ENCODE measurements at regions not wholly inside any gene's neighbourhood (a gene's known extent, or its start where the extent isn't known, plus 50 kb on each side); places are given as distances from the start of the nearest gene placed in this dataset.

DNA sequence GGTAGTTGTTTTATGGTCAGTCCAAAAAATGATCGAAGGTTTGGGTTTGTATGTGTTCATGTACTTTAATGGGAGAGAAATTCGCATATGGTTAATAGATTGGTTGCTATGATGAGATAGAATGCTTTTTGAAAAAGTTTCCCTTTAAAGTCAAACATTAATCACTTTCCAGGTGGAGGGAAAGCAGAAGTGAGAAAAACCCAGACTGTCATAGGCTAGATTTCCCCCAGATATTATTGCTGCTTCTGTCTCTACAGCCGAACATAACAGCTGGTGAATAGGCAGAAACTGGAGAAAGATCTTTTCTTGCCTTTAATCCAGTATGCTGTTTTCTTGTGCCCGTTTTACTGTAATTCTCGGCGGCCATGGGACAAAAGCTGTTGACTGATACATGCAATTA lies 287.6 kb downstream of the SOX2 start:
- Histone ChIP-seq H3K4me1 (no peaks in the 10 kb centered on the region), H3K9me3 (no peaks in the 10 kb centered on the region), H3K27ac (no peak overlapping the region), H3K36me3 (no peaks in the 10 kb centered on the region), H3K27me3 (no peaks in the 10 kb centered on the region), H3K4me3 (no peak overlapping the region)
- intact Hi-C loops (cut with DNase I; ENCODE audit: low total_unique reads) = no loop called here
- DNase-seq = no peak
- TF ChIP-seq, protein P1, sequence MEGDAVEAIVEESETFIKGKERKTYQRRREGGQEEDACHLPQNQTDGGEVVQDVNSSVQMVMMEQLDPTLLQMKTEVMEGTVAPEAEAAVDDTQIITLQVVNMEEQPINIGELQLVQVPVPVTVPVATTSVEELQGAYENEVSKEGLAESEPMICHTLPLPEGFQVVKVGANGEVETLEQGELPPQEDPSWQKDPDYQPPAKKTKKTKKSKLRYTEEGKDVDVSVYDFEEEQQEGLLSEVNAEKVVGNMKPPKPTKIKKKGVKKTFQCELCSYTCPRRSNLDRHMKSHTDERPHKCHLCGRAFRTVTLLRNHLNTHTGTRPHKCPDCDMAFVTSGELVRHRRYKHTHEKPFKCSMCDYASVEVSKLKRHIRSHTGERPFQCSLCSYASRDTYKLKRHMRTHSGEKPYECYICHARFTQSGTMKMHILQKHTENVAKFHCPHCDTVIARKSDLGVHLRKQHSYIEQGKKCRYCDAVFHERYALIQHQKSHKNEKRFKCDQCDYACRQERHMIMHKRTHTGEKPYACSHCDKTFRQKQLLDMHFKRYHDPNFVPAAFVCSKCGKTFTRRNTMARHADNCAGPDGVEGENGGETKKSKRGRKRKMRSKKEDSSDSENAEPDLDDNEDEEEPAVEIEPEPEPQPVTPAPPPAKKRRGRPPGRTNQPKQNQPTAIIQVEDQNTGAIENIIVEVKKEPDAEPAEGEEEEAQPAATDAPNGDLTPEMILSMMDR (IDR thresholded peaks at IDR 0.05) = no peak
- no peak for TF ChIP-seq POLR2A (IDR thresholded peaks at IDR 0.05)

DNA sequence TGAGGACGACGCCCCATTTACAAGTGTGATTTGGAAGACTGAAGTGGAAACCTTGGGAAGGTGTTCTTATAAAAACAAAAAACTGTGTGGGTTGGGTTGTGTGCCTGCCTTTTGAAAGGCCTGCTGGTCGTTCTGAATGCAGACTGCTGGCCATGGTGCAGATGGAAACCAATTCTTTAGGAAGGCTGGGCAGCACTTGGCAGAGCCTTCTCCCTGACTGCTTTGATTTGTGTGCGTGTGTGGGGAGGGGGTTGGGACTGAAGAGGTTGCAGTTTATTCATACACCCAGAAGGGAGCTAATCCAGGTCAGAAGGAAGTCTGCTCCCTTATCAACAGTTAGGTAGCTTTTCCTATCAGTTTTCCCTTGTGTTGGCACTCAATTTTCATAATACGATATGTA lies 288.7 kb downstream of the SOX2 start:
- intact Hi-C loops (cut with DNase I; ENCODE audit: low total_unique reads) = no loop called here
- TF ChIP-seq, protein P1 (IDR thresholded peaks at IDR 0.05) = no peak
- no peak for TF ChIP-seq POLR2A (IDR thresholded peaks at IDR 0.05)
- Histone ChIP-seq H3K27me3 (no peaks in the 10 kb centered on the region), H3K27ac (no peak overlapping the region), H3K4me3 (no peak overlapping the region), H3K9me3 (no peaks in the 10 kb centered on the region), H3K4me1 (no peaks in the 10 kb centered on the region), H3K36me3 (no peaks in the 10 kb centered on the region)
- DNase-seq = no peak

DNA sequence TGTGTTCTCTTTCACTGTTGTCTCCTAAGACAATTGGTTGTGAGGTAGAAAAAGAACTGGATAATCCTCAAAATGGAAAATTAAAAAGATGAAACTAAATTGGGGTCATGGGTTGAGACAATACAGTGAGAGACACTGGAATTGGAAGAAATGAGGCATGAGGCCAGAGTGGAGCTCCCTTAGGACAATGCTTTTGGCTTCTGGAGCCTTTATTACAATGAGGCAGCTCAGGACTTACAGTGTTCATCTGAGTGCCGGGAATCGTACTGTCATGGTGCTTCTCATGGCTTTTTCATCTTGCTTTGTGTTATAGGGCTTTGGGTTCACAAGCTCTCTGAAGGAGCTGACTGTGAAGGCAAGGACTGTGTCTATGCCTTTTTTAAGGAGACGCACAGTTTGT lies 293.5 kb downstream of the SOX2 start:
- H3K4me1 ChIP-seq = no peaks in the 10 kb centered on the region
- H3K4me3 ChIP-seq = no peak overlapping the region
- H3K9me3 ChIP-seq = no peaks in the 10 kb centered on the region
- intact Hi-C loops (cut with DNase I; ENCODE audit: low total_unique reads) = no loop called here
- no peak for DNase-seq
- no peaks in the 10 kb centered on the region for H3K36me3 ChIP-seq
- H3K27ac ChIP-seq = no peak overlapping the region
- no peaks in the 10 kb centered on the region for H3K27me3 ChIP-seq
- no peak for TF ChIP-seq POLR2A (IDR thresholded peaks at IDR 0.05)
- TF ChIP-seq, protein P1 (IDR thresholded peaks at IDR 0.05) = no peak

DNA sequence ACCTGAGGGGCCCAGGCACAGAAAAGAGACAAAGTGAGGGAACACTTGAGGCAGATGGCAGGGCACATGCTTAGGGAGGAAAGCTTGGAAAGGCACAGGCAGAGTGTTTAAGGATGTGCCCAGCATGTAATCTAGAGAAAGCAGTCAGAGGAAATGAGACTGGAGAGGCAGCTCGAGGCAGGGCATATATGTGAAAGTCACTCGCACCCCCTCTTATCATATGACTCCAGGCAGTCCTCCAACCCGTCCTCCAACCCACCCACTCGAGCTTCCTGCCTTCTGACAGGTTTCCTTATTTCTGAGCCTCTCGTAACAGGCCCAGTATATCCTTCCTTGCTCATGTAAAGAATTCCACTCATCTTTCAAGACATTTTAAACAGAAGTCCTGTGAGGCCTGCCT lies 294.0 kb downstream of the SOX2 start:
- no peaks in the 10 kb centered on the region for H3K9me3 ChIP-seq
- H3K27me3 ChIP-seq = no peaks in the 10 kb centered on the region
- no peaks in the 10 kb centered on the region for H3K4me1 ChIP-seq
- no peaks in the 10 kb centered on the region for H3K36me3 ChIP-seq
- no peak for TF ChIP-seq POLR2A (IDR thresholded peaks at IDR 0.05)
- TF ChIP-seq, protein P1 (IDR thresholded peaks at IDR 0.05) = no peak
- intact Hi-C loops (cut with DNase I; ENCODE audit: low total_unique reads) = no loop called here
- no peak overlapping the region for H3K27ac ChIP-seq
- DNase-seq = no peak
- no peak overlapping the region for H3K4me3 ChIP-seq

DNA sequence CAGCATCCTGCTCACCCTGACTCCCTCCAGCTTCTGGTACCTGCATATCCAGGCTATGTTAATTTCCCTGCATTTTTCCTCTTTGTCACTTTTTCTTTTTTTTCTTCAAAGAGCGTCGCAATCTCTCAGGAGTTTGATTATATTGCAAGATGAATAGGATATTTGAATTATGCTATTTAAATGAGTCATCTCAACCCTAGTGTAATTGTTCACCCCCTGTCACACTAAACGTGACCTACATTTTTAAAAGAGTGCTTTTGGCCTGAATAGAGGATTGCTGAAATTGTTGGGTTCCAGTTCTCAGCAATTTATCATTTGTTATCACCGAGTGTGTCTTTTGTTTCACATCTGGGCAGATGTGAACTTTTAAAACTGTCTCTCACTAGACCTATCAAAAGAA lies 294.7 kb downstream of the SOX2 start:
- H3K4me3 ChIP-seq = no peak overlapping the region
- no peaks in the 10 kb centered on the region for H3K9me3 ChIP-seq
- H3K36me3 ChIP-seq = no peaks in the 10 kb centered on the region
- no peak for TF ChIP-seq POLR2A (IDR thresholded peaks at IDR 0.05)
- TF ChIP-seq, protein P1 (IDR thresholded peaks at IDR 0.05) = no peak
- H3K27me3 ChIP-seq = no peaks in the 10 kb centered on the region
- H3K27ac ChIP-seq = no peak overlapping the region
- H3K4me1 ChIP-seq = no peaks in the 10 kb centered on the region
- DNase-seq = no peak
- intact Hi-C loops (cut with DNase I; ENCODE audit: low total_unique reads) = no loop called here

Data from uterus (tissue), 3 donors.